ENCODE measurements at regions not wholly inside any gene's neighbourhood (a gene's known extent, or its start where the extent isn't known, plus 50 kb on each side); places are given as distances from the start of the nearest gene placed in this dataset.

GRCh38 chr16:9231039-9231438 lies 139.6 kb downstream of the HAPSTR1 start:
- no peak for ATAC-seq

GRCh38 chr16:9232102-9232770 lies 140.8 kb downstream of the HAPSTR1 start:
- CTCF ChIA-PET (ENCODE audit: low intra/inter-chr PET ratio): no interaction called here
- no peaks in the 10 kb centered on the region for H3K36me3 ChIP-seq (ENCODE audit: control insufficient read depth, insufficient read depth, low read length)
- FAIRE-seq (no peak), DNase-seq (ENCODE audit: extremely low read depth in 1 of 4, low spot score in 3 of 4) (no peak), ATAC-seq (no peak)
- no peaks in the 10 kb centered on the region for H3K4me1 ChIP-seq (replicated peaks in 1 of 2; ENCODE audit: control insufficient read depth in 2 of 2, insufficient read depth in 2 of 2, low read length in 2 of 2)
- TF ChIP-seq CREB3L1 (IDR thresholded peaks at IDR 0.05; ENCODE audit: borderline replicate concordance, low read depth): no peak
- TF ChIP-seq ZNF512 (tag; IDR thresholded peaks at IDR 0.05): 0 out of 2 replicates have a peak, but pooled peaks have one; percentile 24
- no peak for TF ChIP-seq NFIC (IDR thresholded peaks at IDR 0.05)
- no peak for TF ChIP-seq RFX1 (IDR thresholded peaks at IDR 0.05)
- 1% methylated on average over 5 of the region's 5 CpGs for WGBS (ENCODE audit: insufficient coverage, low coverage, missing lambda C conversion rate)
- in situ Hi-C loops (cut with MboI) (no loop called here), intact Hi-C loops (cut with micrococcal nuclease) (no loop called here)
- no peak overlapping the region for H3K9ac ChIP-seq (ENCODE audit: insufficient read depth in 1 of 2, low read depth in 2 of 2, low read length in 2 of 2)
- no peak overlapping the region for H2AFZ ChIP-seq (ENCODE audit: low read depth, low read length)
- no peaks in the 10 kb centered on the region for H3K9me3 ChIP-seq (replicated peaks; ENCODE audit: control insufficient read depth, insufficient read depth, low read depth, low read length)
- POLR2A ChIA-PET: no interaction called here
- no TSS peak for BruUV-seq (replicated peaks)
- no peak overlapping the region for H3K4me2 ChIP-seq (ENCODE audit: insufficient read depth, low read length)
- no peak overlapping the region for H3K4me3 ChIP-seq
- no peaks in the 10 kb centered on the region for H3K79me2 ChIP-seq (ENCODE audit: control insufficient read depth, insufficient read depth, low read length)
- H3K9me1 ChIP-seq (ENCODE audit: control insufficient read depth, insufficient read depth, low read length): no peaks in the 10 kb centered on the region
- H3K27ac ChIP-seq (ENCODE audit: extremely low read depth, low read depth, low read length): no peak overlapping the region
- peaks cover 0 to 5% of the 10 kb centered on the region in 2 experiments; a peak in 2 of 5 replicates for H3K27me3 ChIP-seq (ENCODE audit: control insufficient read depth in 2 of 2, insufficient read depth in 2 of 2, low read length in 2 of 2)
- H4K20me1 ChIP-seq (replicated peaks; ENCODE audit: control insufficient read depth, insufficient read depth, low read length): no peaks in the 10 kb centered on the region

More at GRCh38 chr16:9231039-9231438, 139.6 kb downstream of the HAPSTR1 start:
- POLR2A ChIA-PET: interaction anchor here (0.9 kb wide), 1 partner anchor 17 kb away, joined by 3 read pairs; no protein-coding TSS in a partner anchor
- Histone ChIP-seq H3K27me3 (ENCODE audit: control insufficient read depth in 2 of 2, insufficient read depth in 2 of 2, low read length in 2 of 2) (peaks cover 0 to 5% of the 10 kb centered on the region in 2 experiments; a peak in 2 of 5 replicates), H3K9me3 (replicated peaks; ENCODE audit: control insufficient read depth, insufficient read depth, low read depth, low read length) (no peaks in the 10 kb centered on the region), H3K9me1 (ENCODE audit: control insufficient read depth, insufficient read depth, low read length) (no peaks in the 10 kb centered on the region), H3K36me3 (ENCODE audit: control insufficient read depth, insufficient read depth, low read length) (no peaks in the 10 kb centered on the region), H4K20me1 (replicated peaks; ENCODE audit: control insufficient read depth, insufficient read depth, low read length) (no peaks in the 10 kb centered on the region), H3K4me3 (no peak overlapping the region), H3K4me1 (replicated peaks in 1 of 2; ENCODE audit: control insufficient read depth in 2 of 2, insufficient read depth in 2 of 2, low read length in 2 of 2) (no peaks in the 10 kb centered on the region), H2AFZ (ENCODE audit: low read depth, low read length) (no peak overlapping the region), H3K9ac (ENCODE audit: insufficient read depth in 1 of 2, low read depth in 2 of 2, low read length in 2 of 2) (no peak overlapping the region), H3K4me2 (ENCODE audit: insufficient read depth, low read length) (no peak overlapping the region), H3K79me2 (ENCODE audit: control insufficient read depth, insufficient read depth, low read length) (no peaks in the 10 kb centered on the region), H3K27ac (ENCODE audit: extremely low read depth, low read depth, low read length) (no peak overlapping the region)
- CTCF ChIA-PET (ENCODE audit: low intra/inter-chr PET ratio): no interaction called here
- WGBS (ENCODE audit: insufficient coverage, low coverage, missing lambda C conversion rate): 0% methylated on average over 2 of the region's 2 CpGs
- intact Hi-C loops (cut with micrococcal nuclease) (no loop called here), in situ Hi-C loops (cut with MboI) (no loop called here)
- no peak for DNase-seq (ENCODE audit: extremely low read depth in 1 of 4, low spot score in 3 of 4)
- no TSS peak for BruUV-seq (replicated peaks)
- FAIRE-seq: no peak
- TF ChIP-seq ZBTB7A (IDR thresholded peaks at IDR 0.05; ENCODE audit: borderline replicate concordance, control insufficient read depth, low read depth, low read length) (no peak), ASH1L (IDR thresholded peaks at IDR 0.05; ENCODE audit: borderline replicate concordance, low read depth, partially characterized antibody) (no peak), ZKSCAN1 (IDR thresholded peaks at IDR 0.05; ENCODE audit: low read depth, low read length) (no peak)
